Kidney capillary endothelial cell (primary cell): ENCODE measurements at regions not wholly inside any gene's neighbourhood (a gene's known extent, or its start where the extent isn't known, plus 50 kb on each side); places are given as distances from the start of the nearest gene placed in this dataset.
"Not testable (repeated sequence)": the region's sequence is repeated elsewhere in the genome, so short reads cannot be mapped to it uniquely, and the experiment has no call there.

Experiments
- DNase-seq: peaks from one replicate; pipeline ENCODE4 v3.0.0-alpha.2; 2018; ENCODE audit warnings: low spot score

- DNase-seq = no peak
Measured at GRCh38 chr2:34822616-34823015, 1223.5 kb upstream of the FAM98A start.

GRCh38 chr2:34815052-34815741 lies 1216.1 kb upstream of the FAM98A start:
- DNase-seq = no peak

GRCh38 chr2:34810456-34810855 lies 1211.4 kb upstream of the FAM98A start:
- no peak for DNase-seq

- DNase-seq = no peak
Measured at GRCh38 chr2:34808426-34808825, 1209.3 kb upstream of the FAM98A start.

- DNase-seq = no peak
Measured at GRCh38 chr2:34806891-34807290, 1207.8 kb upstream of the FAM98A start.

- DNase-seq = no peak
Measured at GRCh38 chr2:34806396-34806795, 1207.3 kb upstream of the FAM98A start.

- DNase-seq = no peak
Measured at GRCh38 chr2:34799556-34799955, 1200.5 kb upstream of the FAM98A start.

- not testable (repeated sequence) for DNase-seq
Measured at GRCh38 chr2:34795586-34795985, 1196.5 kb upstream of the FAM98A start.

GRCh38 chr2:34789169-34789568 lies 1190.1 kb upstream of the FAM98A start:
- no peak for DNase-seq

GRCh38 chr2:34787341-34787740 lies 1188.2 kb upstream of the FAM98A start:
- DNase-seq = no peak

GRCh38 chr2:34785206-34785785 lies 1186.2 kb upstream of the FAM98A start:
- DNase-seq = no peak

GRCh38 chr2:34784701-34785100 lies 1185.6 kb upstream of the FAM98A start:
- no peak for DNase-seq

- DNase-seq = not testable (repeated sequence)
Measured at GRCh38 chr2:34750742-34751141, 1151.6 kb upstream of the FAM98A start.

GRCh38 chr2:34747643-34748042 lies 1148.5 kb upstream of the FAM98A start:
- no peak for DNase-seq

GRCh38 chr2:34738691-34739090 lies 1139.6 kb upstream of the FAM98A start:
- DNase-seq = no peak

- no peak for DNase-seq
Measured at GRCh38 chr2:34737146-34737545, 1138.0 kb upstream of the FAM98A start.

- no peak for DNase-seq
Measured at GRCh38 chr2:34736482-34736881, 1137.4 kb upstream of the FAM98A start.

GRCh38 chr2:34734662-34735061 lies 1135.6 kb upstream of the FAM98A start:
- no peak for DNase-seq

GRCh38 chr2:34734042-34734441 lies 1134.9 kb upstream of the FAM98A start:
- DNase-seq = no peak

GRCh38 chr2:34731292-34731691 lies 1132.2 kb upstream of the FAM98A start:
- DNase-seq = no peak

GRCh38 chr2:34729845-34730244 lies 1130.7 kb upstream of the FAM98A start:
- DNase-seq = no peak

- DNase-seq = no peak
Measured at GRCh38 chr2:34724107-34724506, 1125.0 kb upstream of the FAM98A start.

GRCh38 chr2:34723683-34724082 lies 1124.6 kb upstream of the FAM98A start:
- DNase-seq = no peak

GRCh38 chr2:34719206-34719605 lies 1120.1 kb upstream of the FAM98A start:
- no peak for DNase-seq
